ENCODE measurements at regions not wholly inside any gene's neighbourhood (a gene's known extent, or its start where the extent isn't known, plus 50 kb on each side); places are given as distances from the start of the nearest gene placed in this dataset.

- no peak for TF ChIP-seq CTCF (IDR thresholded peaks at IDR 0.05)
- no peak for TF ChIP-seq POLR2AphosphoS5 (IDR thresholded peaks at IDR 0.05; ENCODE audit: low read depth, low read length)
- TF ChIP-seq SIN3A (IDR thresholded peaks at IDR 0.05; ENCODE audit: borderline replicate concordance, insufficient read depth, low read depth, low read length), result no peak
Measured at GRCh38 chr11:15677181-15677580, 562.5 kb downstream of the INSC start.

Measured in Panc1 (cell line).